Caki2 (cell line): ENCODE measurements at regions not wholly inside any gene's neighbourhood (a gene's known extent, or its start where the extent isn't known, plus 50 kb on each side); places are given as distances from the start of the nearest gene placed in this dataset.

Experiments used
- DNase-seq: peaks from one replicate; pipeline ENCODE4 v3.0.0-alpha.2; 2015; ENCODE audit warnings: low read depth
- in situ Hi-C: cut with HindIII; loops from 2 replicates; pipeline ENCODE4 v1.10.0; 2016; ENCODE audit warnings: low sequenced_read_pairs, low pct_unique_long_range_greater_than_20kb, mixed read lengths

DNA sequence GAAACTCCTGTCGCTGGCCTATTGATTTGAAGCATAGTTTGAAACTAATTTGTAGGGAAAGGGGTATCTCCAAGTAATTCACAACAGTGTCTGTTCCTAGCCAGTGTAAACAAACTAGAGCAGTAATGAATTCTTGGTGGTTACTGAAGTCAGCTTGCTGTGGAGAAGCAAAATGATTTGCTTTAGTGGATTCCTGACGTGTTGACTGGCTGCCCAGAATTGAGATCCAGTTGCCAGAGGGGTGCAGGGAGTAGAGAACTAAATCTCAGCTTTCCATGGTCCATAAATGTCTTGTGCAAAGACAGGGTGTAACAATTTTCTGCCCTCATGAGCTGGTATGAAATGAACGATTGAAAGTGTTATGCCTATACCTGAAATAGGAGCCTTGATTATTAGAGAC, 382.5 kb upstream of the KIRREL3 start:
- in situ Hi-C loops: no loop called here
- no peak for DNase-seq

DNA sequence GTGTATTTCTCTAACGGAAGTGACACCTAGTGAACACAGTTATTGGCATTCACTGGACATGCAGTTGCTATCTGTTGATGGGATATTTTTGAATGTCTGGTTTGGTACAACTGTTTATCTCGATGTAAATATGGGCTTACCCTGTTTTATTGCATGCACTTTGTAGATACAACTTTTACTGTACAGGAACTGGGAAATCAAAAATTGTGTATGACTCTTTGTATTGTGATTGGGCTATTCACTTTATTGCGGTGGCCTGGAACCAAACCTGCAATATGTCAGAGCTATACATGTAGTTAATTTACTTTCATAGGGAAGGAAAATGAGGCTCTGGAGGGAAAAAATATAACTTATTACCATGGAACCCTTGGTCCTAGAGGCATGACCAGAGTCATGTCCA, 380.7 kb upstream of the KIRREL3 start:
- in situ Hi-C loops: no loop called here
- no peak for DNase-seq

DNA sequence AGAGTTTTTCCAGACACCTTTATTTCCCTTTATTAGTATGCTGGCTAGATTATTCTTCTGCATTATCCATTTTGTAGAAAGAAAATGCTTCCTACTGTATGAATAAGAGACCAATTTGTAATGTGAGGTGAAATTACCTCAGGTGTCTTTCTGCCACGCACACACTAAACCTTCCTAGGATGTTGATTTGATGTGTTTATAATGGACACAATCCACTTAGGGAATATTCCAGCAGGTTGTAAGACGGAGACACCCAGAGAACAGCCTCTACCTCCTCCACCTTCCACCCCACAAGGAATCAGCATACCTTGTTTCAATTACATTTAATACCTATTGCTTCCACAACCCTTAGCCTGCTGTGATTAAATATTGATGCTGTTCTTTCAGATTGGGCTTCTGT, 379.1 kb upstream of the KIRREL3 start:
- DNase-seq: no peak
- in situ Hi-C loops: no loop called here

DNA sequence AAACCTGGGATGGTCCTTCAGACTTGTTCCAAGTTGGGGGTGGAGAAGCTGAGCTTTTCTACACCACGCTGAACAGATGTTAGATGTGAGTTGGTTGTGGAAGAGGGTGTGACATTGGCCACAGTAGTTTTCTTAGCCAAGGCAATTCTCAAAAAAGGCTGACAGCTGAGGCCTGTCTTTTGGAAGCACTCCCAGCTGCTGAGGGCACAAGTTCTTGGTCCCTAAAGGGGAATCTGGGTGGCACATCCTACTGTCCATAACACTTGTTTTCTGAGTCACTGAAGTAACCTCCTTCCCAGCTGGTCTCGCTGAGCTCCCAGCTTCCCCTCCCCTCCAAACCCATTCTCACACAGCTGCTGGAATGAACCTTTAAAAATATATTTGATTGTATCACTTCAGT, 375.7 kb upstream of the KIRREL3 start:
- in situ Hi-C loops: no loop called here
- no peak for DNase-seq

DNA sequence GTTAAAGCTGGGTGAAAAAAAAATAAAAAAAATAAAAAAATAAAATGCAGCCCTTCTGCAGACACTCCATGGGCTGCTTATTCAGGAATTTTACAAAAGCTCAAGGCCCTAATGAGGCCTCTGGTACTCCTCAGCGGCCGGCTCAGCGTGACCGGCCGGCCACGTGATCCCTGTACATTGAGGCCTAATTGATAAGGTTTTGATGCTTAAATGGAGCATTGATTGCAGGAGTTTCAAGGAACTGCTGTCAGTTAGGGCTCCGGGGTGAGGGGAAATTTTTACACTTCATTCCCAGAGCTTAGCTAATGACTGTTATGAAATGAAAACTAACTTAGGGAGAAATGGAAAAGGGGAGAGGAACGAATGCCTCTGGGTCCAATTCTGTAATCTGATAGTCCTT, 368.8 kb upstream of the KIRREL3 start:
- DNase-seq: no peak
- in situ Hi-C loops: no loop called here

DNA sequence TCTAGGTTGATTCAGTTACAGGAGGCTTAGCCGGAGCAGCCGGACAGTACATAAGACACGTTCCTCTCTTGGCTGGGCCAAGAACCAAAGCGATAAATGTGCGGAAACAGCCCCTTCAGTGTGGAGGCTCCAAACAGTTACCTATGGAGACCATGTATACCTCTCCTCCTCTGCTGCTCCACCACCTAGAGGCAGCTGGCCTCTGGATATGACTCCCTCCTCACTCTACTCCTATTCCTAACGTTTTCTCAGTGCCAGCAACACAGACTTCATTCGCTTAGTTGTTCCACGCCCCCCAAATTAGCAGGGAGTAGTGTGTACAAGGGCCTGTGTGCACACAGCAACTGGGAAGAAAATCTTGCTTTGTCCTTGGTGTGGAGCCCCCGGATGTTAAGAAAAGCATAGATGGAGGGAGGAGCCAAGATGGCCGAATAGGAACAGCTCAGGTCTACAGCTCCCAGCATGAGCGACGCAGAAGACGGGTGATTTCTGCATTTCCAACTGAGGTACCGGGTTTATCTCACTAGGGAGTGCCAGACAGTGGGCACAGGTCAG, 362.3 kb upstream of the KIRREL3 start:
- in situ Hi-C loops: no loop called here
- no peak for DNase-seq

DNA sequence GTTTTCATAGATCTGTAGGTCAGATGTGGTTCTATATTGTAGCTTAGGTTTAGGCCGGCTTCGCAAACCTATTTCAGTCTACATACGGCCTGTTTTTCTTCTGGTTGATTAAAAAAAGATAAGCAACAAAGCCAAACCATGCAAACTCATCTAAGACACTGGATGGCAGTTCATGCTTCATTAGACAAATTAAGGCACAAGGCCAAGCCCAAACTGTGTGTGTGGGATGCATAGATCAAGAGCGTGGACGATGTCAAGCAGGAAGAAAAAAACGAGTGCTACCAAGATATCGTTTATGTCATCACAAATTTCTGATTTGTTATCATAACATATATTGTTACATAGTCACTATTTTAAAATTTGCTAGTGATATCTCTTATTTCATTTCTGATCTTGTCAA, 357.6 kb upstream of the KIRREL3 start:
- DNase-seq: no peak
- in situ Hi-C loops: no loop called here

DNA sequence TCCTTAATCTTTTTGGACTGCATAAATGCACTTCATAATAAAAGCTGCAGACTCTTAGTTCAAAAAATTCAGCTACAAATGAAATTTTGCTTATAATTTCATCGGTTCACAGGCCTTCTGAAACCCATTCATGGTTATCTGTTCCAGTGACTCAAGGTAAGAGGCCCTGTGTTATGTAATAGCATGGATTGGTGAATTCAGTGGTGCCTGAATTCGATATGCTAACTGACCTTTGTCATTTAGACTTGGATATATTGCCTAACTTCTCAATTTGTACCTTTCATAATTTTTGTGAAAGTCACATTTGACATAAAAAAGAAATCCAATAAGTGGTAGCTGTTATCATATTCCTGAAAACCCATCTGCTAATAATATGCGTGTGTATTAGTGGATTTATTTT, 349.9 kb upstream of the KIRREL3 start:
- DNase-seq: no peak
- in situ Hi-C loops: no loop called here

DNA sequence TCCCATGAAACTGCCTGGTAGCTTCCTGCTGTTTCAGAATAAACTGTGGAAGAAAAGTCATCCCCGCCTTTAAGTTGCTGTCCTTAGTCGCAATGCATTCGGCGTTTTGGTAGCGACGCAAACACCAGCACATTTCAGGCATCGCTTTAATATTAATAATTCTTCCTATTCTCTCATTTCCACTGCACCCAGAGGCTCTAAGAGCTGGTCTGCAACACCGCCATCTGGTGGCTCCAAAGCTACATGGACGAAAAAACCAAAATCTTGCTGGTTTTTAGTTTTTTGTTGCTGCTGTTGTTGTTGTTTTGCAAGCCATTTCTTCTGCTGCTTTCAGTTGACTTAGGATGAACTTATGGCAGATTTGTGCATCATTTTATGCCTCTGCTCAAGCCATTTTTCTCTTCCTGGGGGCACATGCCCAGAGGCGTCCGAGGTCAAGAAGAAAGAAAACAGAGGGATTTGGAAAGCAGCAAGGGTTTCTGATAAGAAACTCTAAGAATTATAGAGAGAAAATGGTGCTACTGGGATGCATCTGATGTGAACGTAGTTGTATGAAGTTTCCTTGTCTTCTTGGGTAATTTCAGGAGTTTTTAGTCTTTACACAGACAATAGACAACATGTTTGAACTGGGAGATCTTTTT, 345.4 kb upstream of the KIRREL3 start:
- peak; percentile 1 for DNase-seq
- in situ Hi-C loops: no loop called here

DNA sequence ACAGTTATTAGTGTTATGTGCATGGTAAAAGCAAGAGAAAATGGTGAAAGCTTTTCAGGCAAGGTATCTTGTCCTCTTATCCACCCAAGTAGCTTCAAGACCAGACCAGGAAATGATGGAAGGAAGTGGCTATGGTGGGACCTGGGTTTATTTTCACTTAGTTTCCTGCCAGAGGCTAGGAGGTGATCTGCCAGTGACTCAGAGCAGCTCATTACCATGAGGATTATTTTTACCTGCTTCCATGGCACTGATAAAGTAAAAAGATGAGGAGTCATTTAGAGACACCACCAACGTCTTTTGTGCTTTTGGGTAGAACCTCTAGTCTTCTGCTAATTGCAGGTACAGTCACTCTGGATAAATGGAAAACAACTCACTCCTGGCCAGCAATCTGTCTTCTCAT, 339.9 kb upstream of the KIRREL3 start:
- no peak for DNase-seq
- in situ Hi-C loops: no loop called here

DNA sequence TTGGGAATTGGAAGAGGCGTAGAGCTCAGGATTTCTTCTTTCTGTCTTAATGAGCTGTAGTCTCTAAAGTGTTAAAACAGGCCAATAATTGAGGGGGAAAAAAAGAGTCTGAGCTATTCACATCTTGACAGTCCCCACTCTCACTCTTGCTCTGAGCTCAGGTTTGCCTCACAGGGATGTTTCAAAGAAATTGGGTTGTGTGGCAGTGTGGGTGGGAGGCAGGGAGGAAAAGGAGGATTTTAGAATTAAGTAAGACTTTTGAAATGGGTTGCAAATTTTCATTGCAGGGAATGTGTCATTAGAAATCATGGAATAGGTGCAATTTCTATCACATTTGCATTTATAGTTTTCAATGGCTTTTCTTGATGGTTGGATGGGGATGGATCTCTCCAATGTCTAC, 338.8 kb upstream of the KIRREL3 start:
- no peak for DNase-seq
- in situ Hi-C loops: no loop called here

DNA sequence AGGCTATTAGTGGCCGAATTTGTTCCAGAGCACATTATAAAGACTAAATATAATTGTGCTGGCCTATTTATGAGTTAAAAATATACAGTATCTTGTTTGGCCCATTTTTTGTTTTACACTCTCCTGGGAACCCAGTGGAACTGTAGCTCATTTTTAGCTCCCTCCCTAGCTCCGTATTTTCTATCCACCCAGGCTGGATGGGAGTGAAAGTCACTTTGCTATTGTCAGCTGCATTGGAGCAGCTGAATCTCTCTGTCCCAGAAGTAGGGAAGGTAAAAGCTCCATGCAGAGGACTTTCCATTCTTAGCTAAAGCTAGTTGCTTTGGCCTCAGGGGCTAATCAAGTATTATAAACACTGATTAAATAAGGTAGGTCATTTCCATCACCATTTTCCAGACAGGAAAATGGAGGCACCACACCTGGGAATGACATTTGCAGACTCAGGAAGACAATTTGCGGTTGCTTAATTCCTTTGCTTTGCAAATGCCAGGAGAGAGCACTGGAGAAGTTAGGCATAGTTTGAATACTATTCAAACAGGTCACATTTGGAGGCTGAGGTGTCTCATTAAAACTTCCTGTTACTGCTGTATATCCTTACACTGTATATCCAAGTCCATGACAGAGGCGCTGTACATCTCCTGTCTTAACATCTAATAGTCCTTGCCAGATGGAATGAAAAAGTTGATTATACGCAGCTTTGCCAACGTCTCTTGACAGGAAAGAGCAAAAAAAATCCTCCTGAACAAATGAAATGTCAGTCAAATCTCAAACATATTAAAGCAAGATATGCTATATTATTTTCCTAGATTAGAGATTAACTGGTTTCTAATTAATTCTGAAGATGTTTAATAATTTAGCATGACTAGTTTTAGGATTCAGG, 338.1 kb upstream of the KIRREL3 start:
- DNase-seq: no peak
- in situ Hi-C loops: no loop called here

DNA sequence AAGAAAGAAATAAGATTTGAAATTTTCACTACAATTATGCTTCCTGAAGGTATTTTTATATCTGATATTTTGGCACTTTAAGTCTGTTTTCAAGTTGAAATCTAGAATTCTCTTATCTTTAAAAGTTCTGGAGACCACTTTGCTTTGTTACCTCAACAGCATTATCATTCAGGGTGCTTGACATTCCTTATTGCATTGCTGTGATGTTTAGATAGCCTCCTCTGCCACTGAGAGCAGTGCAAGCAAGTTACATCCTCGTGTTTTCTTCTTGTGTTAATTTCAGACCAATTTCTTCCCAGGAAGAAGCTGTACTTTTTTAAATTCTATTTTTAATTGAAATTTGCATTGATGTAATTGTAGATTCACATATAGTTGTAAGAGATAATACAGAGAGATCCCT, 333.9 kb upstream of the KIRREL3 start:
- no peak for DNase-seq
- in situ Hi-C loops: no loop called here

DNA sequence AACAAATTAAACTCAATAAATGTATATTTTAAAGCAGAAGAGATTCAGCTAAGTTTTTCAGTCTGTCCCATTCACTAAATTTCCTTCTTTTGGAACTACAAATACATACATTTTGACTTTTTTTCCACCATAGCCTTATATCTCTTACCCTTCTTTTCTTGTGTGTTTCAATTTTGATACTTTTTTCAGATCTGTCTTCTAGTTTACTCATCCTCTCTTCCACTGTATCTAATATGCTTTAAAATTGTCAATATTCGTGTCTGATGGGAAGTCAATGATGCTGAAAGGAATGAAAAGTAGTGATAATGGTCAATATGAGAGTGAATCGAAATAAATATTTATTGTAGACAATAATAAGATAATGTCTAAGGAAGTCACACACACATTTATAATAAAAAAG, 332.3 kb upstream of the KIRREL3 start:
- in situ Hi-C loops: no loop called here
- DNase-seq: no peak

DNA sequence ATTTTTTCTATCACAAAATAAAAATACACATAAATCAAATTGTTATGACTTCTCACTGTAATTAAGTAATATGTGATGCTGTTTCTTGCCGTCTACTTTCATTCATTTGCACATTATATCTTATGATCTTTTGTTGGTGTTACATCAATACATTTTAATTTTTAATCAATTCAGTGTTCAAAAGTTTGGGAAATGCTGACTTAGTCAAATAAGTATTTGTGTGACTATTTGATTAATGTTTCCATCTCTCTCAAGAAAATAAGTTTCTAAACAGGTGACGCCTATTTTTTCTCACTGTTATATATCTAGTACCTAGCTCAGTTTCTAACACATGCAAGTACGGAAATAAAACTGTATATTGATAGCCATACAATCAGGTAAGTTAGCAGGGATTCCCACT, 329.5 kb upstream of the KIRREL3 start:
- in situ Hi-C loops: no loop called here
- no peak for DNase-seq

DNA sequence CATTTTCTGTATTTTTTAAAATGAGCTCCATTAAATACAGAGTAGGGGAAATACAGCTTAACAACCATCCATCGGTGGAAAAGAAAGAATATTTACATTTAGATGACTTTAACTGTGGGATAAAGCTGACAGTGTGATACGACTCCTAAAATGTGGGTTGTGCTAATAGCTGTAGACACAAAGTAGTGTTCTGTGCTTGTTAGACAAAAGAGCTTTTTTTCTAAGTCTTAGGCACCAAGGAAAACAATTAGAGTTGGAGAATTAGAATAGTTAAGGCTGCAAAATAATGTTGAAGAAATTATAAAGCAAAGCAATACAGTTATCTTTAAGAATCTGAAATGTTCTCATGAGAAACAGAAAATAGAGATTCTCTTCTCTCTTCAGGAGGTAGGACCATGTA, 307.7 kb upstream of the KIRREL3 start:
- in situ Hi-C loops: no loop called here

DNA sequence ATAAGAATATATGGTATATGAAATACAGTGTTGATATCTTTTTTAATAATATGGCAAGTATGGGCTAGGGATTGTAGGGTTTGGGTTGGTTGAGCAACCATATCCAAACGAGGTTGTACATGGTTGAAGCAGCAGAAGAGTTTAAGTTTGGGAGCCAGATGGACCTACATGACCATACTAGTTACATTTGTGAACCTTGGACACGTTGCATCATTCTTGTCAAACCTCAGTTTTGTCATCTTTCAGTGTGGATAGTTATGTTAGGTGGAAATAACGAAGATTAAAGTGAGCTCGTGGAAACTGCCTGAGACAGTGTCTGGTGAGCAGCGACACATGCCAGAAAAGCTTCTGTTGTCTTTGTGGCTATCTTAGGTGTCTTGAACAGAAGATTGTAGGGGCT, 307.1 kb upstream of the KIRREL3 start:
- in situ Hi-C loops: no loop called here
- DNase-seq: no peak

More for the DNA sequence above, 307.7 kb upstream of the KIRREL3 start:
- DNase-seq: no peak

DNA sequence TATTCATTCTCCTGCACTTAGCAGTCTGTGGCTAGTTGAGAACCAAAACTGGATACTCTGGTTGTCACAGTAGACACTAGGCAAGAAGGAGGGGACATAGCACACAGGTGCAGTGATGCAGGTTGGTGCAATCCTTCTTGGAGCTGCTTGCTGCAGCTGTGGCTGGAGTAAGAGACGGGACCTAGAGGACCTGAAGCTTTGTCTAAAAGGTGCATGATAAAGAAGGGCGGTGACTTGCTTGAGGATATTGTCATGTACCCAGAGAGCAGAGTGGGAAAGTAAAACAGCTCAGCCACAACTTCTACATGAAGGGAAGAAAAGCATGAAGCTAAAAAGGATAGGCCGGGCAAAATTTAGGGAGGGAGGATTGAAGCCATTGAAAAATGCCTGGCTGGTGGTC, 304.1 kb upstream of the KIRREL3 start:
- no peak for DNase-seq
- in situ Hi-C loops: no loop called here

DNA sequence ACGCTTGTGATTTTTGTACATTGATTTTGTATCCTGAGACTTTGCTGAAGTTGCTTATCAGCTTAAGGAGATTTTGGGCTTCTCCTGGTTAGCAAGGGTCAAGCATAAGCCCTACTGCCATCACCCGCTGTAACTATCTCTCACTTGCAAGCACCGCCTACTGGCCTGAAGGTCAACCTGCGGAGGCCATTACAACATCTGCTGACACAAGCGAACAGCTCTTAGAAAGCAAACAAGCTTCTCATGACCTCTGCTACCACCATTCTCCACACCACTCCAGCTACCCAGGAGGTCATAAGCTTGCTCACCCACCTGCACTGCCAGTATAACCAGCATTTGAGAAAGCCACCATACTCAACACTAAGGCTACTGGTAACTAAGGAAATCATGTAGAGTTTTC, 288.4 kb upstream of the KIRREL3 start:
- no peak for DNase-seq
- in situ Hi-C loops: no loop called here

DNA sequence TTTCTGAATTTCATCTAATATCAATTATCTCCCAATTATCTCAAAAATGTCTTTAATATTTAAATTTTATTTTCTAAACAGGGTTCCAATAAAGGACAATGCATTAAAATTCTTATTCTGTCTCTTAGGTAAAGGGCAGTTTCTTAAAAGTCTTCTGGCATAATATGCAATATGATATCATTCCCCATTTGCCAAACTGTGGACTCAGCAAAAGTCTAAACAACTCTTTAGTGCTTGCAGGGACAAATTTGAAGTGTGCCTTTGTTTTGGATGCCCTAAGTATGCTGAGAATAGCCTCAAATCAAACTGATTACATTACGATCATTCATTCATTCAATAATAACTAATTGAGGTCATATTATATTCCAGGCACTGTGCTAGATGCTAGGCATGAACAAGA, 281.0 kb upstream of the KIRREL3 start:
- in situ Hi-C loops: no loop called here
- no peak for DNase-seq
